KOPT-K1 (cell line): ENCODE measurements at regions not wholly inside any gene's neighbourhood (a gene's known extent, or its start where the extent isn't known, plus 50 kb on each side); places are given as distances from the start of the nearest gene placed in this dataset.
"Not testable (repeated sequence)": the region's sequence is repeated elsewhere in the genome, so short reads cannot be mapped to it uniquely, and the experiment has no call there.

Experiments used
- H3K27ac ChIP-seq: fragments of 200-600 bp; sonication (generic); 2 replicates; pipeline ENCODE4 v1.5.1; 2016; ENCODE audit warnings: antibody characterized with exemption, mild to moderate bottlenecking, low read depth, low read length; ENCODE audit not compliant: poor library complexity, severe bottlenecking
- H3K36me3 ChIP-seq: fragments of 200-600 bp; sonication (generic); 2 replicates; pipeline ENCODE4 v1.5.1; 2017; ENCODE audit warnings: antibody characterized with exemption, mild to moderate bottlenecking, low read length, moderate library complexity; ENCODE audit not compliant: insufficient read depth
- H3K9me3 ChIP-seq: fragments of 200-600 bp; sonication (generic); 2 replicates; pipeline ENCODE4 v1.5.1; 2017; ENCODE audit warnings: antibody characterized with exemption, low read length, mild to moderate bottlenecking; ENCODE audit not compliant: insufficient read depth, poor library complexity, severe bottlenecking

GRCh38 chr10:90224791-90225566 lies 523.6 kb downstream of the KIF20B start:
- Histone ChIP-seq H3K27ac (no peak overlapping the region), H3K9me3 (no peaks in the 10 kb centered on the region), H3K36me3 (no peaks in the 10 kb centered on the region)

- Histone ChIP-seq H3K36me3 (no peaks in the 10 kb centered on the region), H3K27ac (no peak overlapping the region), H3K9me3 (no peaks in the 10 kb centered on the region)
Measured at GRCh38 chr10:90226517-90226916, 525.1 kb downstream of the KIF20B start.

- H3K27ac ChIP-seq = no peak overlapping the region
- no peaks in the 10 kb centered on the region for H3K36me3 ChIP-seq
- H3K9me3 ChIP-seq = no peaks in the 10 kb centered on the region
Measured at GRCh38 chr10:90227217-90227656, 525.8 kb downstream of the KIF20B start.

- no peak overlapping the region for H3K27ac ChIP-seq
- H3K9me3 ChIP-seq = no peaks in the 10 kb centered on the region
- no peaks in the 10 kb centered on the region for H3K36me3 ChIP-seq
Measured at GRCh38 chr10:90227786-90228185, 526.4 kb downstream of the KIF20B start.

- Histone ChIP-seq H3K36me3 (no peaks in the 10 kb centered on the region), H3K9me3 (no peaks in the 10 kb centered on the region), H3K27ac (no peak overlapping the region)
Measured at GRCh38 chr10:90229486-90229885, 528.1 kb downstream of the KIF20B start.

- not testable (repeated sequence) for H3K27ac ChIP-seq, H3K36me3 ChIP-seq, H3K9me3 ChIP-seq
Measured at GRCh38 chr10:90233805-90234204, 532.4 kb downstream of the KIF20B start.

- Histone ChIP-seq H3K27ac (no peak overlapping the region), H3K36me3 (no peaks in the 10 kb centered on the region), H3K9me3 (no peaks in the 10 kb centered on the region)
Measured at GRCh38 chr10:90245623-90246022, 544.2 kb downstream of the KIF20B start.

GRCh38 chr10:90250784-90251183 lies 549.4 kb downstream of the KIF20B start:
- not testable (repeated sequence) for H3K27ac ChIP-seq, H3K9me3 ChIP-seq, H3K36me3 ChIP-seq

GRCh38 chr10:90269699-90270098 lies 568.3 kb downstream of the KIF20B start:
- Histone ChIP-seq H3K27ac (no peak overlapping the region), H3K9me3 (no peaks in the 10 kb centered on the region), H3K36me3 (no peaks in the 10 kb centered on the region)

GRCh38 chr10:90274721-90275468 lies 573.5 kb downstream of the KIF20B start:
- Histone ChIP-seq H3K27ac (no peak overlapping the region), H3K36me3 (no peaks in the 10 kb centered on the region), H3K9me3 (no peaks in the 10 kb centered on the region)

- no peaks in the 10 kb centered on the region for H3K36me3 ChIP-seq
- H3K27ac ChIP-seq = no peak overlapping the region
Measured at GRCh38 chr10:90276894-90277475, 575.6 kb downstream of the KIF20B start.

GRCh38 chr10:90286406-90286805 lies 571.4 kb downstream of the HTR7 start:
- H3K36me3 ChIP-seq = no peaks in the 10 kb centered on the region
- no peak overlapping the region for H3K27ac ChIP-seq
- no peaks in the 10 kb centered on the region for H3K9me3 ChIP-seq

More at GRCh38 chr10:90276894-90277475, 575.6 kb downstream of the KIF20B start:
- no peaks in the 10 kb centered on the region for H3K9me3 ChIP-seq

GRCh38 chr10:90286941-90287340 lies 570.9 kb downstream of the HTR7 start:
- Histone ChIP-seq H3K36me3 (no peaks in the 10 kb centered on the region), H3K27ac (no peak overlapping the region), H3K9me3 (no peaks in the 10 kb centered on the region)

GRCh38 chr10:90288391-90288933 lies 569.4 kb downstream of the HTR7 start:
- H3K27ac ChIP-seq = no peak overlapping the region
- H3K9me3 ChIP-seq = no peaks in the 10 kb centered on the region
- H3K36me3 ChIP-seq = no peaks in the 10 kb centered on the region

- Histone ChIP-seq H3K36me3 (no peaks in the 10 kb centered on the region), H3K27ac (no peak overlapping the region)
Measured at GRCh38 chr10:90289037-90289436, 568.8 kb downstream of the HTR7 start.

More at GRCh38 chr10:90289037-90289436, 568.8 kb downstream of the HTR7 start:
- H3K9me3 ChIP-seq = no peaks in the 10 kb centered on the region
